Activated naive CD4-positive, alpha-beta T cell treated with anti-CD3 and anti-CD28 coated beads, Interleukin-2, amount 10 ng/mL, durations not matched to agents 7 days and 5 days (primary cell): ENCODE measurements at regions not wholly inside any gene's neighbourhood (a gene's known extent, or its start where the extent isn't known, plus 50 kb on each side); places are given as distances from the start of the nearest gene placed in this dataset.

Source experiments
- CTCF ChIA-PET: fragments of 350-600 bp; sonication (Branson Sonifier 250); formaldehyde crosslinking; loops from one replicate; lab custom pipeline; 2021; ENCODE audit warnings: antibody characterized with exemption; lab: Charles Lee
- DNase-seq: peaks from one replicate; pipeline ENCODE4 v3.0.0-alpha.2; 2020
- H3K27ac Mint-ChIP-seq: one replicate; pipeline ENCODE4 v1.8.0; 2021; ENCODE audit warnings: mild to moderate bottlenecking, moderate library complexity, mixed read lengths
- H3K27me3 Mint-ChIP-seq: one replicate; pipeline ENCODE4 v1.8.0; 2021; ENCODE audit warnings: mild to moderate bottlenecking, mixed read lengths
- H3K36me3 Mint-ChIP-seq: one replicate; pipeline ENCODE4 v1.8.0; 2021; ENCODE audit warnings: mixed read lengths
- H3K4me1 Mint-ChIP-seq: one replicate; pipeline ENCODE4 v1.8.0; 2021; ENCODE audit warnings: mixed read lengths
- H3K4me3 Mint-ChIP-seq: one replicate; pipeline ENCODE4 v1.8.0; 2021; ENCODE audit warnings: mild to moderate bottlenecking, moderate library complexity, mixed read lengths
- H3K9me3 Mint-ChIP-seq: one replicate; pipeline ENCODE4 v1.8.0; 2021; ENCODE audit warnings: mixed read lengths

- H3K4me1 Mint-ChIP-seq: no peaks in the 10 kb centered on the region
- H3K36me3 Mint-ChIP-seq: no peaks in the 10 kb centered on the region
- peaks cover 9% of the 10 kb centered on the region for H3K9me3 Mint-ChIP-seq
- CTCF ChIA-PET: no interaction called here
- no peak for DNase-seq
- H3K27ac Mint-ChIP-seq: no peak overlapping the region
- H3K4me3 Mint-ChIP-seq: no peak overlapping the region
- no peaks in the 10 kb centered on the region for H3K27me3 Mint-ChIP-seq
These were observed 244.8 kb upstream of the NCKAP5 start for GRCh38 chr2:133812826-133813617.

GRCh38 chr2:133814890-133815289, 246.6 kb upstream of the NCKAP5 start:
- no peak for DNase-seq
- Mint-ChIP-seq H3K9me3 (peaks cover 3% of the 10 kb centered on the region), H3K4me3 (no peak overlapping the region), H3K4me1 (no peaks in the 10 kb centered on the region), H3K36me3 (no peaks in the 10 kb centered on the region), H3K27me3 (no peaks in the 10 kb centered on the region), H3K27ac (no peak overlapping the region)
- CTCF ChIA-PET: no interaction called here

GRCh38 chr2:133816037-133816436, 247.8 kb upstream of the NCKAP5 start:
- H3K4me1 Mint-ChIP-seq: no peaks in the 10 kb centered on the region
- H3K4me3 Mint-ChIP-seq: no peak overlapping the region
- no peaks in the 10 kb centered on the region for H3K36me3 Mint-ChIP-seq
- CTCF ChIA-PET: no interaction called here
- no peaks in the 10 kb centered on the region for H3K27me3 Mint-ChIP-seq
- H3K9me3 Mint-ChIP-seq: no peaks in the 10 kb centered on the region
- H3K27ac Mint-ChIP-seq: no peak overlapping the region
- no peak for DNase-seq

GRCh38 chr2:133817680-133818566, 249.7 kb upstream of the NCKAP5 start:
- Mint-ChIP-seq H3K27ac (no peak overlapping the region), H3K4me1 (no peaks in the 10 kb centered on the region), H3K4me3 (no peak overlapping the region), H3K27me3 (no peaks in the 10 kb centered on the region), H3K9me3 (no peaks in the 10 kb centered on the region), H3K36me3 (no peaks in the 10 kb centered on the region)
- CTCF ChIA-PET: no interaction called here
- no peak for DNase-seq

- no peaks in the 10 kb centered on the region for H3K27me3 Mint-ChIP-seq
- H3K4me1 Mint-ChIP-seq: no peaks in the 10 kb centered on the region
- no peak for DNase-seq
- H3K9me3 Mint-ChIP-seq: no peaks in the 10 kb centered on the region
- no peak overlapping the region for H3K4me3 Mint-ChIP-seq
- H3K36me3 Mint-ChIP-seq: no peaks in the 10 kb centered on the region
- CTCF ChIA-PET: no interaction called here
- H3K27ac Mint-ChIP-seq: no peak overlapping the region
These were observed 250.4 kb upstream of the NCKAP5 start for GRCh38 chr2:133818661-133819060.

- Mint-ChIP-seq H3K27me3 (no peaks in the 10 kb centered on the region), H3K4me3 (no peak overlapping the region), H3K27ac (no peak overlapping the region), H3K36me3 (no peaks in the 10 kb centered on the region), H3K4me1 (no peaks in the 10 kb centered on the region), H3K9me3 (no peaks in the 10 kb centered on the region)
- CTCF ChIA-PET: no interaction called here
- DNase-seq: no peak
These were observed 251.6 kb upstream of the NCKAP5 start for GRCh38 chr2:133819906-133820305.

- Mint-ChIP-seq H3K27me3 (no peaks in the 10 kb centered on the region), H3K9me3 (no peaks in the 10 kb centered on the region), H3K4me3 (no peak overlapping the region), H3K36me3 (no peaks in the 10 kb centered on the region), H3K4me1 (no peaks in the 10 kb centered on the region), H3K27ac (no peak overlapping the region)
- no peak for DNase-seq
- CTCF ChIA-PET: no interaction called here
These were observed 253.0 kb upstream of the NCKAP5 start for GRCh38 chr2:133821107-133821760.

- CTCF ChIA-PET: no interaction called here
- DNase-seq: no peak
- H3K27me3 Mint-ChIP-seq: no peaks in the 10 kb centered on the region
- no peaks in the 10 kb centered on the region for H3K36me3 Mint-ChIP-seq
- H3K9me3 Mint-ChIP-seq: no peaks in the 10 kb centered on the region
- no peak overlapping the region for H3K4me3 Mint-ChIP-seq
- no peaks in the 10 kb centered on the region for H3K4me1 Mint-ChIP-seq
- H3K27ac Mint-ChIP-seq: no peak overlapping the region
These were observed 254.4 kb upstream of the NCKAP5 start for GRCh38 chr2:133822517-133823225.

- DNase-seq: no peak
- Mint-ChIP-seq H3K36me3 (no peaks in the 10 kb centered on the region), H3K27ac (no peak overlapping the region), H3K9me3 (no peaks in the 10 kb centered on the region), H3K4me3 (no peak overlapping the region), H3K4me1 (no peaks in the 10 kb centered on the region), H3K27me3 (no peaks in the 10 kb centered on the region)
- CTCF ChIA-PET: no interaction called here
These were observed 254.9 kb upstream of the NCKAP5 start for GRCh38 chr2:133823226-133823550.

GRCh38 chr2:133824869-133825268, 256.6 kb upstream of the NCKAP5 start:
- no peaks in the 10 kb centered on the region for H3K4me1 Mint-ChIP-seq
- no peaks in the 10 kb centered on the region for H3K36me3 Mint-ChIP-seq
- H3K27me3 Mint-ChIP-seq: no peaks in the 10 kb centered on the region
- H3K9me3 Mint-ChIP-seq: no peaks in the 10 kb centered on the region
- H3K27ac Mint-ChIP-seq: no peak overlapping the region
- DNase-seq: no peak
- CTCF ChIA-PET: no interaction called here
- H3K4me3 Mint-ChIP-seq: no peak overlapping the region

GRCh38 chr2:133825778-133826177, 257.5 kb upstream of the NCKAP5 start:
- Mint-ChIP-seq H3K4me3 (no peak overlapping the region), H3K27ac (no peak overlapping the region), H3K4me1 (no peaks in the 10 kb centered on the region), H3K36me3 (no peaks in the 10 kb centered on the region), H3K9me3 (no peaks in the 10 kb centered on the region), H3K27me3 (no peaks in the 10 kb centered on the region)
- DNase-seq: no peak
- CTCF ChIA-PET: interaction anchor here (0.5 kb wide), 1 partner anchor 488 kb away, joined by 4 read pairs; no protein-coding TSS in a partner anchor

GRCh38 chr2:133828913-133829312, 260.6 kb upstream of the NCKAP5 start:
- CTCF ChIA-PET: no interaction called here
- no peaks in the 10 kb centered on the region for H3K36me3 Mint-ChIP-seq
- H3K4me3 Mint-ChIP-seq: no peak overlapping the region
- no peaks in the 10 kb centered on the region for H3K4me1 Mint-ChIP-seq
- no peaks in the 10 kb centered on the region for H3K27me3 Mint-ChIP-seq
- no peak overlapping the region for H3K27ac Mint-ChIP-seq
- no peak for DNase-seq
- H3K9me3 Mint-ChIP-seq: no peaks in the 10 kb centered on the region

- H3K4me3 Mint-ChIP-seq: no peak overlapping the region
- no peaks in the 10 kb centered on the region for H3K4me1 Mint-ChIP-seq
- no peak overlapping the region for H3K27ac Mint-ChIP-seq
- H3K36me3 Mint-ChIP-seq: no peaks in the 10 kb centered on the region
- CTCF ChIA-PET: interaction anchor here (0.6 kb wide), 1 partner anchor 865 kb away, joined by 3 read pairs; no protein-coding TSS in a partner anchor
- no peak for DNase-seq
- H3K9me3 Mint-ChIP-seq: no peaks in the 10 kb centered on the region
- H3K27me3 Mint-ChIP-seq: no peaks in the 10 kb centered on the region
These were observed 261.3 kb upstream of the NCKAP5 start for GRCh38 chr2:133829450-133830020.

- H3K4me3 Mint-ChIP-seq: no peak overlapping the region
- no peaks in the 10 kb centered on the region for H3K36me3 Mint-ChIP-seq
- no peaks in the 10 kb centered on the region for H3K27me3 Mint-ChIP-seq
- no peaks in the 10 kb centered on the region for H3K4me1 Mint-ChIP-seq
- no peak for DNase-seq
- no peak overlapping the region for H3K27ac Mint-ChIP-seq
- no peaks in the 10 kb centered on the region for H3K9me3 Mint-ChIP-seq
- CTCF ChIA-PET: no interaction called here
These were observed 265.5 kb upstream of the NCKAP5 start for GRCh38 chr2:133833746-133834145.
